ENCODE measurements at regions not wholly inside any gene's neighbourhood (a gene's known extent, or its start where the extent isn't known, plus 50 kb on each side); places are given as distances from the start of the nearest gene placed in this dataset.
A peak's percentile ranks its signal among the peaks of the same experiment; 100 is the strongest.
"Not testable (repeated sequence)": the region's sequence is repeated elsewhere in the genome, so short reads cannot be mapped to it uniquely, and the experiment has no call there.

GRCh38 chr4:3874525-3875110 is 108.4 kb downstream of the ADRA2C start:
- H3K27me3 ChIP-seq (ENCODE audit: control insufficient read depth, insufficient read depth, low read length), result peaks cover 83% of the 10 kb centered on the region
- 63% methylated on average over 9 of the region's 11 CpGs for whole genome bisulfite sequencing (ENCODE audit: insufficient coverage)
- no peak overlapping the region for H3K4me3 ChIP-seq (ENCODE audit: low read length)
- no peak for DNase-seq
- peaks cover 3% of the 10 kb centered on the region for H3K4me1 ChIP-seq (ENCODE audit: control insufficient read depth, insufficient read depth, low read length)
- no peaks in the 10 kb centered on the region for H3K9me3 ChIP-seq (replicated peaks; ENCODE audit: control insufficient read depth, low read depth, low read length)
- H3K27ac ChIP-seq (ENCODE audit: low read length), result no peak overlapping the region
- H3K36me3 ChIP-seq (ENCODE audit: control insufficient read depth, insufficient read depth, low read length), result no peaks in the 10 kb centered on the region

GRCh38 chr4:3875466-3875865 is 109.3 kb downstream of the ADRA2C start:
- Histone ChIP-seq H3K9me3 (replicated peaks; ENCODE audit: control insufficient read depth, low read depth, low read length) (no peaks in the 10 kb centered on the region), H3K27ac (ENCODE audit: low read length) (no peak overlapping the region), H3K36me3 (ENCODE audit: control insufficient read depth, insufficient read depth, low read length) (no peaks in the 10 kb centered on the region), H3K4me1 (ENCODE audit: control insufficient read depth, insufficient read depth, low read length) (peaks cover 10% of the 10 kb centered on the region), H3K27me3 (ENCODE audit: control insufficient read depth, insufficient read depth, low read length) (peaks cover 84% of the 10 kb centered on the region), H3K4me3 (ENCODE audit: low read length) (no peak overlapping the region)
- WGBS (ENCODE audit: insufficient coverage), result 51% methylated on average over 4 of the region's 4 CpGs
- DNase-seq, result no peak

GRCh38 chr4:3876057-3876845 is 110.1 kb downstream of the ADRA2C start:
- not testable (repeated sequence) for H3K27ac ChIP-seq (ENCODE audit: low read length); DNase-seq; H3K4me3 ChIP-seq (ENCODE audit: low read length); H3K9me3 ChIP-seq (replicated peaks; ENCODE audit: control insufficient read depth, low read depth, low read length); H3K36me3 ChIP-seq (ENCODE audit: control insufficient read depth, insufficient read depth, low read length)
- Histone ChIP-seq H3K27me3 (ENCODE audit: control insufficient read depth, insufficient read depth, low read length) (peaks cover 84% of the 10 kb centered on the region), H3K4me1 (ENCODE audit: control insufficient read depth, insufficient read depth, low read length) (peaks cover 10% of the 10 kb centered on the region)
- WGBS (ENCODE audit: insufficient coverage), result 71% methylated on average over 9 of the region's 24 CpGs

- H3K27me3 ChIP-seq (ENCODE audit: control insufficient read depth, insufficient read depth, low read length), result peaks cover 76% of the 10 kb centered on the region
- H3K4me1 ChIP-seq (ENCODE audit: control insufficient read depth, insufficient read depth, low read length), result peaks cover 10% of the 10 kb centered on the region
- H3K4me3 ChIP-seq (ENCODE audit: low read length), result no peak overlapping the region
These were observed 111.1 kb downstream of the ADRA2C start for GRCh38 chr4:3877236-3877635.

GRCh38 chr4:3877868-3878267 is 111.7 kb downstream of the ADRA2C start:
- Histone ChIP-seq H3K36me3 (ENCODE audit: control insufficient read depth, insufficient read depth, low read length) (no peaks in the 10 kb centered on the region), H3K27ac (ENCODE audit: low read length) (no peak overlapping the region), H3K4me3 (ENCODE audit: low read length) (no peak overlapping the region), H3K9me3 (replicated peaks; ENCODE audit: control insufficient read depth, low read depth, low read length) (no peaks in the 10 kb centered on the region), H3K4me1 (ENCODE audit: control insufficient read depth, insufficient read depth, low read length) (peaks cover 10% of the 10 kb centered on the region), H3K27me3 (ENCODE audit: control insufficient read depth, insufficient read depth, low read length) (peaks cover 69% of the 10 kb centered on the region)
- 80% methylated on average over 1 of the region's 1 CpG for WGBS (ENCODE audit: insufficient coverage)
- no peak for DNase-seq

More at GRCh38 chr4:3877236-3877635, 111.1 kb downstream of the ADRA2C start:
- no peak for DNase-seq
- Histone ChIP-seq H3K36me3 (ENCODE audit: control insufficient read depth, insufficient read depth, low read length) (no peaks in the 10 kb centered on the region), H3K27ac (ENCODE audit: low read length) (no peak overlapping the region), H3K9me3 (replicated peaks; ENCODE audit: control insufficient read depth, low read depth, low read length) (no peaks in the 10 kb centered on the region)

GRCh38 chr4:3878678-3879077 is 112.5 kb downstream of the ADRA2C start:
- Histone ChIP-seq H3K36me3 (ENCODE audit: control insufficient read depth, insufficient read depth, low read length) (no peaks in the 10 kb centered on the region), H3K4me3 (ENCODE audit: low read length) (no peak overlapping the region), H3K27ac (ENCODE audit: low read length) (no peak overlapping the region), H3K9me3 (replicated peaks; ENCODE audit: control insufficient read depth, low read depth, low read length) (no peaks in the 10 kb centered on the region), H3K4me1 (ENCODE audit: control insufficient read depth, insufficient read depth, low read length) (peaks cover 10% of the 10 kb centered on the region), H3K27me3 (ENCODE audit: control insufficient read depth, insufficient read depth, low read length) (peaks cover 63% of the 10 kb centered on the region)
- no peak for DNase-seq
- no CpG with 5 or more reads among the region's 2 CpGs for WGBS (ENCODE audit: insufficient coverage)

- H3K27me3 ChIP-seq (ENCODE audit: control insufficient read depth, insufficient read depth, low read length), result peaks cover 51% of the 10 kb centered on the region
- no peaks in the 10 kb centered on the region for H3K36me3 ChIP-seq (ENCODE audit: control insufficient read depth, insufficient read depth, low read length)
- H3K9me3 ChIP-seq (replicated peaks; ENCODE audit: control insufficient read depth, low read depth, low read length), result no peaks in the 10 kb centered on the region
- peaks cover 10% of the 10 kb centered on the region for H3K4me1 ChIP-seq (ENCODE audit: control insufficient read depth, insufficient read depth, low read length)
- WGBS (ENCODE audit: insufficient coverage), result 6% methylated on average over 32 of the region's 46 CpGs
- H3K27ac ChIP-seq (ENCODE audit: low read length), result no peak overlapping the region
- no peak for DNase-seq
- H3K4me3 ChIP-seq (ENCODE audit: low read length), result no peak overlapping the region
These were observed 113.8 kb downstream of the ADRA2C start for GRCh38 chr4:3879681-3880614.

GRCh38 chr4:3880615-3881120 is 114.5 kb downstream of the ADRA2C start:
- Histone ChIP-seq H3K4me3 (ENCODE audit: low read length) (no peak overlapping the region), H3K4me1 (ENCODE audit: control insufficient read depth, insufficient read depth, low read length) (peaks cover 10% of the 10 kb centered on the region), H3K36me3 (ENCODE audit: control insufficient read depth, insufficient read depth, low read length) (no peaks in the 10 kb centered on the region), H3K27ac (ENCODE audit: low read length) (no peak overlapping the region), H3K27me3 (ENCODE audit: control insufficient read depth, insufficient read depth, low read length) (peaks cover 49% of the 10 kb centered on the region), H3K9me3 (replicated peaks; ENCODE audit: control insufficient read depth, low read depth, low read length) (no peaks in the 10 kb centered on the region)
- peak; percentile 60 for DNase-seq
- 5% methylated on average over 16 of the region's 18 CpGs for WGBS (ENCODE audit: insufficient coverage)

- not testable (repeated sequence) for H3K4me3 ChIP-seq (ENCODE audit: low read length); H3K27ac ChIP-seq (ENCODE audit: low read length); H3K9me3 ChIP-seq (replicated peaks; ENCODE audit: control insufficient read depth, low read depth, low read length); H3K36me3 ChIP-seq (ENCODE audit: control insufficient read depth, insufficient read depth, low read length); DNase-seq
- H3K4me1 ChIP-seq (ENCODE audit: control insufficient read depth, insufficient read depth, low read length), result peaks cover 10% of the 10 kb centered on the region
- WGBS (ENCODE audit: insufficient coverage), result 58% methylated on average over 5 of the region's 12 CpGs
- H3K27me3 ChIP-seq (ENCODE audit: control insufficient read depth, insufficient read depth, low read length), result peaks cover 39% of the 10 kb centered on the region
These were observed 116.2 kb downstream of the ADRA2C start for GRCh38 chr4:3882316-3882885.

All from muscle of leg (tissue), 3 donors.